ENCODE measurements at regions not wholly inside any gene's neighbourhood (a gene's known extent, or its start where the extent isn't known, plus 50 kb on each side); places are given as distances from the start of the nearest gene placed in this dataset.

DNA sequence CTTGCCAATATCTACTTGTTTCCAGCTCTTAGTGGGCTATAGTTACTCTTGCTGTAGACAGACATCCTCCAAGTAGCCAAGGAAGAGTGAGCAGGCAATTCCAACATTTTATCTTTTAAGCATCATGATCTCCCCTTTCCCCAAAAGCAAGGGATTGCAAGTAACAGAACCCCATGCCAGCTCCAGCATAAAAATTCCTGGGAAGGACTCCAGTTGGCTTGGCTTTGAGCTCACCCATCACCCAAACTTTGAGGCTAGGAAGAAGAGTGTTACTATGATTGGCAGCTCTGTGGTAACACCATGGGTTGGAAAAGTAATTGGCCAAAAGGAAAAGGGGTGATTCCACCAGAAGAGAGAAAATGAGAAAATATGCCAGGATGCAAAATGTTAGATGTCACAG is 1086.4 kb upstream of the RBFOX1 start:
- intact Hi-C loops (cut with DNase I): no loop called here

GRCh38 chr16:6232056-6232455 is 1100.6 kb upstream of the RBFOX1 start:
- ATAC-seq: no peak
- no peaks in the 10 kb centered on the region for H3K4me1 ChIP-seq
- no peaks in the 10 kb centered on the region for H3K27me3 ChIP-seq
- H3K4me3 ChIP-seq: no peak overlapping the region
- H3K27ac ChIP-seq: no peak overlapping the region
- TF ChIP-seq, protein P1, sequence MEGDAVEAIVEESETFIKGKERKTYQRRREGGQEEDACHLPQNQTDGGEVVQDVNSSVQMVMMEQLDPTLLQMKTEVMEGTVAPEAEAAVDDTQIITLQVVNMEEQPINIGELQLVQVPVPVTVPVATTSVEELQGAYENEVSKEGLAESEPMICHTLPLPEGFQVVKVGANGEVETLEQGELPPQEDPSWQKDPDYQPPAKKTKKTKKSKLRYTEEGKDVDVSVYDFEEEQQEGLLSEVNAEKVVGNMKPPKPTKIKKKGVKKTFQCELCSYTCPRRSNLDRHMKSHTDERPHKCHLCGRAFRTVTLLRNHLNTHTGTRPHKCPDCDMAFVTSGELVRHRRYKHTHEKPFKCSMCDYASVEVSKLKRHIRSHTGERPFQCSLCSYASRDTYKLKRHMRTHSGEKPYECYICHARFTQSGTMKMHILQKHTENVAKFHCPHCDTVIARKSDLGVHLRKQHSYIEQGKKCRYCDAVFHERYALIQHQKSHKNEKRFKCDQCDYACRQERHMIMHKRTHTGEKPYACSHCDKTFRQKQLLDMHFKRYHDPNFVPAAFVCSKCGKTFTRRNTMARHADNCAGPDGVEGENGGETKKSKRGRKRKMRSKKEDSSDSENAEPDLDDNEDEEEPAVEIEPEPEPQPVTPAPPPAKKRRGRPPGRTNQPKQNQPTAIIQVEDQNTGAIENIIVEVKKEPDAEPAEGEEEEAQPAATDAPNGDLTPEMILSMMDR (IDR thresholded peaks at IDR 0.05): no peak
- TF ChIP-seq POLR2A (IDR thresholded peaks at IDR 0.05): no peak
- H3K9me3 ChIP-seq: no peaks in the 10 kb centered on the region
- DNase-seq: no peak
- 46 to 47% methylated on average over 4 of the region's 4 CpGs for WGBS, 2 donors
- no peaks in the 10 kb centered on the region for H3K36me3 ChIP-seq (replicated peaks in 1 of 2; ENCODE audit: insufficient read depth in 1 of 2, low read depth in 2 of 2)
- intact Hi-C loops (cut with DNase I): no loop called here

More for the DNA sequence above, 1086.4 kb upstream of the RBFOX1 start:
- DNase-seq (no peak), ATAC-seq (no peak)
- TF ChIP-seq, protein P1 (IDR thresholded peaks at IDR 0.05): no peak
- TF ChIP-seq POLR2A (IDR thresholded peaks at IDR 0.05): no peak
- no peak overlapping the region for H3K4me3 ChIP-seq
- no peaks in the 10 kb centered on the region for H3K27me3 ChIP-seq
- H3K36me3 ChIP-seq (replicated peaks in 1 of 2; ENCODE audit: insufficient read depth in 1 of 2, low read depth in 2 of 2): no peaks in the 10 kb centered on the region
- H3K27ac ChIP-seq: no peak overlapping the region
- no peaks in the 10 kb centered on the region for H3K4me1 ChIP-seq
- H3K9me3 ChIP-seq: no peaks in the 10 kb centered on the region

DNA sequence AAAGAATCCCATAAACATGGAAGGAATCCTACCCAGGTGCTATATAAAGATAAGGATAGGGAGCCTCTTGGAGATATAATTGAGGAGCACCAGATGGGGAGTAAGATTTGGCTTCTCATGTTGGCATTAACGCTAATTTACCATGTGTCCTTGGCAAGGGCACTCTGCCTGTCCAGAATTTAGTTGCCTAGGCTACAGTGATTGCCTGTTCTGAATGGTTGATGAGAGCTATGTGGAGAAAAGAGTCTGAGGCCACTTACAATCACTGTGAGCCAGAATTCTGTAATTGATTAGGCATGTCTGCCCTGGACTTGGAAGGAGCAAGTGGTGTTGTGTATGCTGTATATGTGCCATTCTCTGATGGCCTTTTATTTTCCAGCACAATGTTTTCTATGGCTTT is 1101.2 kb upstream of the RBFOX1 start:
- no peak overlapping the region for H3K27ac ChIP-seq
- intact Hi-C loops (cut with DNase I): no loop called here
- TF ChIP-seq, protein P1 (IDR thresholded peaks at IDR 0.05): no peak
- TF ChIP-seq POLR2A (IDR thresholded peaks at IDR 0.05): no peak
- H3K9me3 ChIP-seq: no peaks in the 10 kb centered on the region
- ATAC-seq (no peak), DNase-seq (no peak)
- no peak overlapping the region for H3K4me3 ChIP-seq
- no peaks in the 10 kb centered on the region for H3K27me3 ChIP-seq
- H3K4me1 ChIP-seq: no peaks in the 10 kb centered on the region
- H3K36me3 ChIP-seq (replicated peaks in 1 of 2; ENCODE audit: insufficient read depth in 1 of 2, low read depth in 2 of 2): no peaks in the 10 kb centered on the region
- WGBS, 2 donors: 62 to 81% methylated on average over 1 of the region's 1 CpG

DNA sequence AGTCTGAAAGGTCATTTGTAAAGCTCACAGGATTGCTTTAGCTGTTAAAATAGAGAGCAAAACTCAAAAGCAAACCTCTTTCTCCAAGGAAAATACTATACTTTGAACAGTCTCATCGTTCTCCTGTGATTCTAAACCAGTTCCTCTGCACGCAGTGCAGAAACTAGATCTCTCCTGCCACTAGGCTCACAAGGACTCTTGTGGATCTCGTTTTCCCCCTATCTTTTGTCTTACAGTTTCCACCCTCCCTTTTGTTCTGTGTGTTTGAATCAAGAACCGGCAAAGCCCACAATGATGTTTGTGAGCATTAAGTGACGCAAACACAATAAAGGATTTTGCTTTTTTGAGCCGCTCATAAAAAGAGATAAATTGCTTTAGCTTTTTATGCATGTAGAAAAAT is 1103.5 kb upstream of the RBFOX1 start:
- Histone ChIP-seq H3K4me3 (no peak overlapping the region), H3K9me3 (no peaks in the 10 kb centered on the region), H3K27me3 (no peaks in the 10 kb centered on the region), H3K4me1 (no peaks in the 10 kb centered on the region), H3K36me3 (replicated peaks in 1 of 2; ENCODE audit: insufficient read depth in 1 of 2, low read depth in 2 of 2) (no peaks in the 10 kb centered on the region), H3K27ac (no peak overlapping the region)
- 52 to 53% methylated on average over 6 of the region's 6 CpGs for WGBS, 2 donors
- TF ChIP-seq, protein P1 (IDR thresholded peaks at IDR 0.05): no peak
- no peak for TF ChIP-seq POLR2A (IDR thresholded peaks at IDR 0.05)
- DNase-seq (no peak), ATAC-seq (no peak)
- intact Hi-C loops (cut with DNase I): no loop called here

GRCh38 chr16:6218855-6219254 is 1113.8 kb upstream of the RBFOX1 start:
- Histone ChIP-seq H3K27me3 (no peaks in the 10 kb centered on the region), H3K36me3 (replicated peaks in 1 of 2; ENCODE audit: insufficient read depth in 1 of 2, low read depth in 2 of 2) (no peaks in the 10 kb centered on the region), H3K4me3 (no peak overlapping the region), H3K9me3 (no peaks in the 10 kb centered on the region), H3K4me1 (no peaks in the 10 kb centered on the region), H3K27ac (no peak overlapping the region)
- intact Hi-C loops (cut with DNase I): no loop called here
- ATAC-seq (no peak), DNase-seq (no peak)
- 34 to 36% methylated on average over 3 of the region's 3 CpGs for WGBS, 2 donors
- TF ChIP-seq POLR2A (IDR thresholded peaks at IDR 0.05): no peak
- TF ChIP-seq, protein P1 (IDR thresholded peaks at IDR 0.05): no peak
